GM18526 (cell line): ENCODE measurements at regions not wholly inside any gene's neighbourhood (a gene's known extent, or its start where the extent isn't known, plus 50 kb on each side); places are given as distances from the start of the nearest gene placed in this dataset.

Experiments
- POLR2A ChIP-seq: IDR thresholded peaks from 3 replicates; pipeline ENCODE4 v1.6.1; 2011; ENCODE audit not compliant: insufficient read length; ENCODE audit errors: extremely low read depth

DNA sequence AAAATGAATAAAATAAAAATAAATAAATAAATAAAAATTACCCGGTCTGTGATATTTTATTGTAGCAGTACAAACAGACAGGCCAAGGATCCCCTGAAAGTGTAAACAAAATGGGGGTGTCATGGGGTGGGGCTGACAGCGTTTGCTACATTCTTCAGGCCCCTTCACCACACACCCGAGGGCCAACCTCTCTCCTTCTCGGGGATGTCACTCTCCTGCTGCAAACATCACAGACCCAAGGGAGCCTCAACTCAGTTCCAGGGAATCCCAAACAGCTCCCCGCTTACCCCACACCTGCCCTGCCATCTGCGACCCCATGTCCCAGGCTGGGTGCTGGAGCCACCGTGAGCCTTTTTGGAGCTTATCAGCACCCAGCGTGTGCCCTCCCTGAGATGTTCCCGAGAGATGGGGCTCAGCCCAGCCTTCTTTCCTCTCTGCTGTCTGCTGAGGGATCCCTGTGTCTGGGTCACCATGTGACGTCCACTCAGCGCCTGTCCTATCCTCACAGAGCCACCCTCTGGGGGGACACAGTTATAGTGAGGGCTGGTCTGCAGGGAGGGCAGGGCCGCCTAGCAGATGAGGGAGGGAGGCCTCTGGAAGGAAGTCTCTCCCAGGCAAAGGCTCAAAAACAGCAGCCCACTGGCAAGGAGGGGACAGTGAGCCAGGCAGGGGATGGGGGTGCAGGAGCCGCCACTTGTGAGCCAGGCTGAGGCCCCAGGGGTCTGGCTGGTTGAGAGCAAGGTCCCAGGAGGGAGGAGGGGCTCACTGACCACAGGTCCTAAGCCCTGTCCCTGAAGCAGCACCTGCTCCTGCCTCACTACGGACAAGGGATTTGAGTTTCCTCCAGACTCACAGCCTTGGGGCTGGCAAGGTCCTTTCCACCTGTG lies 1041.6 kb downstream of the BRD1 start:
- TF ChIP-seq POLR2A, result no peak

- no peak for TF ChIP-seq POLR2A
Observed at GRCh38 chr22:48784701-48785503, 1042.8 kb downstream of the BRD1 start.

DNA sequence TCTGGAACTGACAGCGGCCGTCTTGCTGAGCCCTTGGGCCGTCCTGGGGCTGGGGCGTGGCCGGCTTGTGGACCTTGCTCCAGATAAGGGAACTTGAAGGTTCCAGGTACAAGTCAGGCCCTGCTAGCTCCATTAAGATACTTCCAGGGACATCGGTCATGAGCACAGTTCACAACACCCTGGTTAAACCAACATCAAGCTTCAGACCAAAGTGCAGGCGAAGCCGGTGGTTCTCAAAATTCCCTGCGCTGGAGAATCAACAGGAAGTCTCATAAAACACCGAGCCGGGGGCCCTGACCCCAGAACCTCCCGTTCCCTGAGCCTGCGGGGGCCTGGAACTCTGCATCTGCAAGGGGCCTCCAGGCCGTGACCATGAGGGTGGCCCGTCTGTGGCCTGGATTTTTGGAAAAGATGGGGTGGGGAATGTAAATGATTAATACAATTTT lies 1043.8 kb downstream of the BRD1 start:
- no peak for TF ChIP-seq POLR2A

- TF ChIP-seq POLR2A, result no peak
Observed at GRCh38 chr22:48782811-48783511, 1044.7 kb downstream of the BRD1 start.

GRCh38 chr22:48782326-48782725 lies 1045.3 kb downstream of the BRD1 start:
- TF ChIP-seq POLR2A, result no peak

GRCh38 chr22:48781868-48782267 lies 1045.8 kb downstream of the BRD1 start:
- TF ChIP-seq POLR2A, result no peak

DNA sequence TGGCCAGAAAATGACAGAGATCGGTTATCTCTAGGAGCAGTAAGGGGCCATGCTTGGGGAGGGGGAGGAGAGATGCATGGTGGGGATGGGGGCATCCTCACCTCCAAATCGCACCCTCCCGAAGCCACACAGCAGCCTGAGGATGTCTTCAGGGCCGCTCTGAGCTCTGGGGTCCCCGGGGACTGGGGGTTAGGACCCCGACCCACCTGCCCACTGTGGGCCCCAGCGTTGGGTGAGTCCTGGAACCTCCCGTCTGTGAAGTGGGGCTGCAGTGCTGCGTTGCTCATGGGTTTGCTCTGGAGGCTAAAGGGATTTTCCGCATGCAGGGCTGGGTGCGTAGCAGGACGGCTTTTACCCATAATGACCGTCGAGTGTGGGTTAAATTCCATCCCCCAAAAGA lies 1046.3 kb downstream of the BRD1 start:
- TF ChIP-seq POLR2A, result no peak

- no peak for TF ChIP-seq POLR2A
Observed at GRCh38 chr22:48780597-48781277, 1046.9 kb downstream of the BRD1 start.

DNA sequence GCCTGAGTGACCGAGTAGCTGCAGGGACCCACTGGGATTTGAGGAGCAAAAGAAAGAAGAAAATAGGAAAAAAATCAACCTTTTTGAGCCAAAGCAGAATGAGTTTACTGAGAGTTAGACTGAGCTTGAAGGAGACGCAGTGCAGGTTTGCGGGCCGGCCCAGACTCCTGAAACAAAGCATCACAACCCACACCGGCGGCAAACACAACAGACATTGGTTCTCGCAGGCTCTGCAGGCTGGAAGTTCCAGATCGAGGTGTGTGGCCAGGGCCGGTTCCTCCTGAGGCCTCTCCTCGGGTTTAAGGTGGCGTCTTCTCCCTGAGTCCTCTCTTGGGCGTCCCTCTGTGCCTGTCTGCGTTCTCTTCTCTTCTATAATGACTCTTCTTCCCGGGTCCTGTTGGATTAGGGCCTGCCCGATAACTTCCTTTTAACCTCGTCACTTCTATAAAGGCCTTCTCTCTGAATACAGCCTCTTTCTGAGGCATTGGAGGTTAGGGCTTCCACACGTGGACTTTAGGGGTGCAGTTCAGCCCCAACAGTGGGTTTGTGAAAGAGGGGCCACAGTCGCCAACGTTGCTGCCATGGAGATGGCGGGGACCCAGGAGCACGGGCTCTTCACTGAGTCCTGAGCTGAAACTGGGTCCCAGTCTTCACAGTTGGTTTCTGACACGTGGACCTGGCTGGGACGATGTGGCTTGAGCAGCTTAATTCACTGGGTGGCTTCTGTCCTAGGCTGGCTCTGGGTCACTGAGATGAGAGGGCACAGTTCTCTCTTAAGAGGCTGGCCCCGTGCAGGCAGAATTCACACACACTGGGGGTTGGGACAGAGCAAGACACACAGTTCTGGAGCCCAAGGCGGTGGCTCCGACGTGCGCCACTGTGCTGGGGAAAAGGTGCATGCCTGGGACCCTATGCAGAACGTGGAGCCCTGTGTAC lies 1047.7 kb downstream of the BRD1 start:
- TF ChIP-seq POLR2A, result no peak

GRCh38 chr22:48779211-48779643 lies 1048.4 kb downstream of the BRD1 start:
- TF ChIP-seq POLR2A, result no peak

DNA sequence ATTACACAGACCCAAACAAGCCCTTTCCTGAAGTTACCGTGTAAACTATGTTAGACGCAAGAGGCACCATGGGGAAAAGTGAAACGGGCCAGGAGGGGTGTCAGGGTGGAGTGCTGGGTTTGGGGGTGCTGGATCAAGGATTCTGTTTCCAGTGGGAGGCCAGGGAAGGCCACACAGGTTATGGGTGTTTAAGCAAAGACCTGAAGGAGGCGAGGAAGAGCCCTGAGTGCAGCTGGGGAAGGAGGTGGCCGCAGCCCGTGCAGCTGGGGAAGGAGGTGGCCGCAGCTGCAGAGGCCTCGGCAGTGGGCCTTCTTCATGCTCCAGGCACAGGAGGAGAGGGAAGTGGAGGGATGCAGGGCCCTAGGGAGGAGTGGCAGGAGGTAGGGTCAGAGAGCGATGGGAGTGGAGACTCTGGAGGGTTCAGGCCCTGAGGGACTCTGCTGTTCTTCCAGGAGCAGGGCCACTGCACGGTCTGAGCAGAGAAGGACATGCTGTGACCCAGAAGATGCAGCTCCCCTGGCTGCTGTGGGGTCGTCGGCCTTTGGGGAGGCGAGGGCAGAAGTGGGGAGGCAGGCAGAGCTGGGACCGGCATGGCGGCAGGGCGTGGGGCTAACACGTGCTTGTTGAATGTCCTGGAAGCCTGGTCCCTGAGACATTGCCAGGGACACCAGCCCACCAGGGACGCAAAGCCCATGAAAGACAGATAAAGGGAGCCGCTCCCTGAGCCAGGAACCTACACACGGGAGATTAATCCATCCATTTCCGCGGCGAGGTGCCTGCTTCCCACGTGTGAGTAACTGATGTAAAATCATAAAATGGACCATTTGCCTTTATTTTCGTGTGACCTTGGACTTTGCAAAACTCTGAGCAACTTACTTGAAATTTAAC lies 1049.1 kb downstream of the BRD1 start:
- no peak for TF ChIP-seq POLR2A

DNA sequence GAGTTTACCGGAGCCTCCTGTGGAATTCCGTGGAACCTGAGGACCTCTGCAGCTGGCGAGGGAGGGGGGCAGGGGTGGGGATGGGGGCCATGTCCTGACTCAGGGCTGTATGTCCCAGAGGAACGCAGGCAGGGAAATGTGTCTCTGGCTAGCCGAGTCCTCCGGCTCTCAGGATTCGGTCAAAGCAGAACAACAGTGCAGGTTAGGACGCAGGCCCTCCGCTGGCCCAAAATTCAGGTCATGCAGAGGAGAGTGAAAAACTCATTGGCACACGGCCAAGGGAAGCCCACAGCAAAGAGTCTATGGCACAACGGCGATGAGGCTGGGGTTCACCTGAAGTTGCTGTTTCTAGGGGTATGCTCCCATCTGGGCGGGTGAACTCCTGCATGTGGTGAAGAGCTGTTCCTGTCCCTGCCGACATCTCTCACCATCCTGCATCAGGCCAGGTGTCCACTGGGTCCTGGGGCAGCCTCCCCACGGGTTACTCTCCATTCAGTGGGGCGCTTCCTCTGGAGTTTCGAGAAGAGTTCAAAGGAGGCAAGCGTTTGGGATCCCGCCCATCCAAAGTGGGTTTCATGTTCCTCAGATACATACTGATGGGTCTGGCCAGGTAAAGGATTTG lies 1055.3 kb downstream of the BRD1 start:
- no peak for TF ChIP-seq POLR2A
